Neural cell (in vitro differentiated cells): ENCODE measurements at regions not wholly inside any gene's neighbourhood (a gene's known extent, or its start where the extent isn't known, plus 50 kb on each side); places are given as distances from the start of the nearest gene placed in this dataset.

Source experiments
- EZH2 ChIP-seq: fragments of 200-600, 300-800 bp; shearing (Covaris generic), sonication (generic); IDR thresholded peaks from 2 replicates; pipeline ENCODE4 v1.6.1; 2014; ENCODE audit warnings: antibody characterized with exemption, low read length, borderline replicate concordance, mild to moderate bottlenecking; ENCODE audit not compliant: insufficient read depth, poor library complexity, severe bottlenecking
- POLR2AphosphoS5 ChIP-seq: IDR thresholded peaks from 2 replicates; pipeline ENCODE4 v1.6.1; 2012
- TF ChIP-seq, protein P1 (sequence below): fragments of 450-650 bp; IDR thresholded peaks from 2 replicates; pipeline ENCODE4 v1.5.1; 2014; ENCODE audit warnings: antibody characterized with exemption, mild to moderate bottlenecking, moderate library complexity; ENCODE audit not compliant: poor library complexity, severe bottlenecking

DNA sequence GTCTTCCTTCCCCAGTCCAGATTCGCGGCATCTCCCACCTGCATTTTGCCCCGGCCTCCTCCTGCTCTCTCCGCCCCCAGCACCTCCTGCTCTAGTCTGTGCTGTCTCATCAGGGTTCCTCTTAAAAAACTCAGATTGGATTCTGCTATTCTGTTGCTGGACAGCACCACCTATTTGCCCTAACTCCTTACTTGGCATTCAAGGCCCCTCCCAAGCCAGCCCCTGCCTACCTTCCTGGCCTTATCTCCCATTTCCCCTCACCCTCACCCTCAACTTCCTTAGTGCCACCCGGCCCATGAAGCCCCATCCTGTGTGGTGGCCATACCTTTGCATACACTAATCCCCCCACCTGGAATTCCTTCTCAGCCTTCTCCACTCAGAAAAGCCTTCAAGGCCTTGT, 59.9 kb upstream of the PRDM11 start:
- TF ChIP-seq, protein P1, sequence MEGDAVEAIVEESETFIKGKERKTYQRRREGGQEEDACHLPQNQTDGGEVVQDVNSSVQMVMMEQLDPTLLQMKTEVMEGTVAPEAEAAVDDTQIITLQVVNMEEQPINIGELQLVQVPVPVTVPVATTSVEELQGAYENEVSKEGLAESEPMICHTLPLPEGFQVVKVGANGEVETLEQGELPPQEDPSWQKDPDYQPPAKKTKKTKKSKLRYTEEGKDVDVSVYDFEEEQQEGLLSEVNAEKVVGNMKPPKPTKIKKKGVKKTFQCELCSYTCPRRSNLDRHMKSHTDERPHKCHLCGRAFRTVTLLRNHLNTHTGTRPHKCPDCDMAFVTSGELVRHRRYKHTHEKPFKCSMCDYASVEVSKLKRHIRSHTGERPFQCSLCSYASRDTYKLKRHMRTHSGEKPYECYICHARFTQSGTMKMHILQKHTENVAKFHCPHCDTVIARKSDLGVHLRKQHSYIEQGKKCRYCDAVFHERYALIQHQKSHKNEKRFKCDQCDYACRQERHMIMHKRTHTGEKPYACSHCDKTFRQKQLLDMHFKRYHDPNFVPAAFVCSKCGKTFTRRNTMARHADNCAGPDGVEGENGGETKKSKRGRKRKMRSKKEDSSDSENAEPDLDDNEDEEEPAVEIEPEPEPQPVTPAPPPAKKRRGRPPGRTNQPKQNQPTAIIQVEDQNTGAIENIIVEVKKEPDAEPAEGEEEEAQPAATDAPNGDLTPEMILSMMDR: no peak
- TF ChIP-seq POLR2AphosphoS5 (no peak), EZH2 (no peak)
